IPS DF 19.7 (cell line): ENCODE measurements at regions not wholly inside any gene's neighbourhood (a gene's known extent, or its start where the extent isn't known, plus 50 kb on each side); places are given as distances from the start of the nearest gene placed in this dataset.
A peak's percentile ranks its signal among the peaks of the same experiment; 100 is the strongest.
"Not testable (repeated sequence)": the region's sequence is repeated elsewhere in the genome, so short reads cannot be mapped to it uniquely, and the experiment has no call there.

Source experiments
- DNase-seq: peaks from one replicate; pipeline ENCODE4 v3.0.0-alpha.2; 2013; ENCODE audit warnings: low read depth, low spot score

- no peak for DNase-seq
These were observed 201.7 kb downstream of the PTH2R start for GRCh38 chr2:208608122-208608835.

- no peak for DNase-seq
These were observed 202.7 kb downstream of the PTH2R start for GRCh38 chr2:208609166-208609804.

- not testable (repeated sequence) for DNase-seq
These were observed 209.1 kb downstream of the PTH2R start for GRCh38 chr2:208615675-208616074.

- no peak for DNase-seq
These were observed 211.6 kb downstream of the PTH2R start for GRCh38 chr2:208618220-208618619.

- DNase-seq: no peak
These were observed 213.4 kb downstream of the PTH2R start for GRCh38 chr2:208619993-208620392.

- DNase-seq: no peak
These were observed 213.9 kb downstream of the PTH2R start for GRCh38 chr2:208620487-208620978.

- DNase-seq: no peak
These were observed 220.7 kb downstream of the PTH2R start for GRCh38 chr2:208627110-208627884.

- no peak for DNase-seq
These were observed 221.3 kb downstream of the PTH2R start for GRCh38 chr2:208627916-208628315.

GRCh38 chr2:208638059-208638458 is 231.5 kb downstream of the PTH2R start:
- no peak for DNase-seq

GRCh38 chr2:208642125-208642779 is 235.7 kb downstream of the PTH2R start:
- no peak for DNase-seq

- DNase-seq: no peak
These were observed 236.6 kb downstream of the PTH2R start for GRCh38 chr2:208643145-208643544.

- DNase-seq: no peak
These were observed 238.6 kb downstream of the PTH2R start for GRCh38 chr2:208645226-208645625.

- no peak for DNase-seq
These were observed 241.8 kb downstream of the PTH2R start for GRCh38 chr2:208648368-208648767.

- no peak for DNase-seq
These were observed 246.8 kb downstream of the PTH2R start for GRCh38 chr2:208653383-208653782.

GRCh38 chr2:208654056-208654455 is 247.5 kb downstream of the PTH2R start:
- no peak for DNase-seq

- peak; percentile 12 for DNase-seq
These were observed 250.9 kb downstream of the PTH2R start for GRCh38 chr2:208657468-208657867.

- DNase-seq: no peak
These were observed 262.8 kb downstream of the PTH2R start for GRCh38 chr2:208669394-208669793.

- DNase-seq: no peak
These were observed 264.7 kb downstream of the PTH2R start for GRCh38 chr2:208671284-208671683.

GRCh38 chr2:208671886-208672680 is 265.5 kb downstream of the PTH2R start:
- no peak for DNase-seq

GRCh38 chr2:208673631-208674030 is 267.0 kb downstream of the PTH2R start:
- no peak for DNase-seq

GRCh38 chr2:208674919-208675318 is 268.3 kb downstream of the PTH2R start:
- DNase-seq: no peak
